H9 (cell line): ENCODE measurements at regions not wholly inside any gene's neighbourhood (a gene's known extent, or its start where the extent isn't known, plus 50 kb on each side); places are given as distances from the start of the nearest gene placed in this dataset.

Source experiments
- DNase-seq: peaks from one replicate; pipeline ENCODE4 v3.0.0-alpha.2; 2017
- H2AFZ ChIP-seq: one replicate; pipeline ENCODE4 v1.6.1; 2013; ENCODE audit warnings: mild to moderate bottlenecking, low read length, control low read depth, moderate library complexity
- H2AK5ac ChIP-seq: 2 replicates; pipeline ENCODE4 v1.6.1; 2013; ENCODE audit warnings: low read length, control low read depth, mixed read lengths; ENCODE audit not compliant: insufficient read length
- H2BK120ac ChIP-seq: one replicate; pipeline ENCODE4 v1.6.1; 2013; ENCODE audit warnings: low read depth, mild to moderate bottlenecking, low read length, control low read depth, inconsistent platforms; ENCODE audit not compliant: poor library complexity, severe bottlenecking
- H2BK12ac ChIP-seq: 2 replicates; pipeline ENCODE4 v1.6.1; 2013; ENCODE audit warnings: low read length, control low read depth, mixed read lengths, low read depth; ENCODE audit not compliant: insufficient read length
- H2BK15ac ChIP-seq: 2 replicates; pipeline ENCODE4 v1.6.1; 2013; ENCODE audit warnings: low read depth, low read length, control low read depth
- H2BK20ac ChIP-seq: one replicate; pipeline ENCODE4 v1.6.1; 2013; ENCODE audit warnings: low read depth, mild to moderate bottlenecking, low read length, control low read depth, inconsistent platforms; ENCODE audit not compliant: poor library complexity, severe bottlenecking
- H2BK5ac ChIP-seq: 2 replicates; pipeline ENCODE4 v1.6.1; 2013; ENCODE audit warnings: low read length, control low read depth, mixed read lengths; ENCODE audit not compliant: insufficient read length
- H3K14ac ChIP-seq: 2 replicates; pipeline ENCODE4 v1.6.1; 2013; ENCODE audit warnings: low read length, control low read depth; ENCODE audit not compliant: insufficient read depth
- H3K18ac ChIP-seq: 2 replicates; pipeline ENCODE4 v1.6.1; 2013; ENCODE audit warnings: low read depth, mild to moderate bottlenecking, mixed read lengths, low read length, control low read depth; ENCODE audit not compliant: insufficient read length
- H3K23ac ChIP-seq: 2 replicates; pipeline ENCODE4 v1.6.1; 2013; ENCODE audit warnings: low read length, control low read depth, mixed read lengths, low read depth; ENCODE audit not compliant: insufficient read length
- H3K23me2 ChIP-seq: 2 replicates; pipeline ENCODE4 v1.6.1; 2013; ENCODE audit warnings: low read depth, mild to moderate bottlenecking, mixed read lengths, low read length, control low read depth; ENCODE audit not compliant: insufficient read length, poor library complexity, severe bottlenecking
- H3K27ac ChIP-seq: 2 replicates; pipeline ENCODE4 v1.5.1; 2013; ENCODE audit warnings: low read length, control low read depth, mixed read lengths, low read depth; ENCODE audit not compliant: insufficient read length
- H3K27me3 ChIP-seq: 2 replicates; pipeline ENCODE4 v1.6.1; 2013; ENCODE audit warnings: low read length, control low read depth, inconsistent platforms; ENCODE audit not compliant: insufficient read depth
- H3K4ac ChIP-seq: 2 replicates; pipeline ENCODE4 v1.6.1; 2013; ENCODE audit warnings: low read depth, mild to moderate bottlenecking, control low read depth, inconsistent platforms, low read length, moderate library complexity
- H3K4me1 ChIP-seq: 2 replicates; pipeline ENCODE4 v1.6.1; 2013; ENCODE audit warnings: low read length, control low read depth, inconsistent platforms; ENCODE audit not compliant: insufficient read depth
- H3K4me2 ChIP-seq: 2 replicates; pipeline ENCODE4 v1.6.1; 2013; ENCODE audit warnings: low read length, control low read depth, mixed read lengths; ENCODE audit not compliant: insufficient read length, insufficient read depth
- H3K56ac ChIP-seq: 2 replicates; pipeline ENCODE4 v1.6.1; 2013; ENCODE audit warnings: low read depth, mild to moderate bottlenecking, mixed read lengths, low read length, control low read depth; ENCODE audit not compliant: insufficient read length
- H3K79me1 ChIP-seq: 2 replicates; pipeline ENCODE4 v1.6.1; 2013; ENCODE audit warnings: low read depth, mild to moderate bottlenecking, moderate library complexity, low read length, control low read depth, inconsistent platforms; ENCODE audit not compliant: insufficient read depth, poor library complexity, severe bottlenecking
- H3K79me2 ChIP-seq: 2 replicates; pipeline ENCODE4 v1.6.1; 2013; ENCODE audit warnings: low read length, control low read depth, inconsistent platforms; ENCODE audit not compliant: insufficient read depth
- H3K9ac ChIP-seq: 2 replicates; pipeline ENCODE4 v1.6.1; 2013; ENCODE audit warnings: low read length, control low read depth, mixed read lengths; ENCODE audit not compliant: insufficient read length; ENCODE audit errors: extremely low read depth
- H3K9me3 ChIP-seq: one replicate; pipeline ENCODE4 v1.6.1; 2013; ENCODE audit warnings: low read depth, low read length, inconsistent platforms; ENCODE audit not compliant: control insufficient read depth
- H3T11ph ChIP-seq: one replicate; pipeline ENCODE4 v1.6.1; 2013; ENCODE audit warnings: mild to moderate bottlenecking, low read length, control low read depth, inconsistent platforms
- H4K20me1 ChIP-seq: one replicate; pipeline ENCODE4 v1.6.1; 2013; ENCODE audit not compliant: control insufficient read depth, insufficient read length, insufficient read depth
- H4K5ac ChIP-seq: 2 replicates; pipeline ENCODE4 v1.6.1; 2013; ENCODE audit warnings: low read depth, mild to moderate bottlenecking, mixed read lengths, low read length, control low read depth; ENCODE audit not compliant: insufficient read length
- H4K8ac ChIP-seq: replicated peaks from 2 replicates; pipeline ENCODE4 v1.6.1; 2013; ENCODE audit warnings: low read length, control low read depth, mixed read lengths, low read depth; ENCODE audit not compliant: insufficient read length
- H4K91ac ChIP-seq: 2 replicates; pipeline ENCODE4 v1.6.1; 2013; ENCODE audit warnings: low read depth, mild to moderate bottlenecking, moderate library complexity, mixed read lengths, low read length, control low read depth; ENCODE audit not compliant: insufficient read length
- H3K27ac Mint-ChIP-seq, 3 experiments: 2 replicates in 2 of 3; 3 replicates in 1 of 3; pipeline ENCODE4 v1.8.0; 2020 to 2021; ENCODE audit warnings: mixed read lengths in 3 of 3, mild to moderate bottlenecking in 1 of 3, moderate library complexity in 1 of 3
- H3K27me3 Mint-ChIP-seq: 2 replicates; pipeline ENCODE4 v1.8.0; 2021; ENCODE audit warnings: low read depth, mild to moderate bottlenecking, moderate library complexity, mixed read lengths
- H3K36me3 Mint-ChIP-seq, 3 experiments: 2 replicates in 2 of 3; 3 replicates in 1 of 3; pipeline ENCODE4 v1.8.0; 2020 to 2021; ENCODE audit warnings: low read depth in 3 of 3, mixed read lengths in 3 of 3; ENCODE audit not compliant: insufficient read depth in 1 of 3
- H3K4me1 Mint-ChIP-seq, 2 experiments: 2 replicates each; pipeline ENCODE4 v1.8.0; 2020; ENCODE audit warnings: mixed read lengths in 2 of 2
- H3K4me3 Mint-ChIP-seq, 2 experiments: 2 replicates in 1 of 2; 3 replicates in 1 of 2; pipeline ENCODE4 v1.8.0; 2020 to 2021; ENCODE audit warnings: mild to moderate bottlenecking in 2 of 2, mixed read lengths in 2 of 2, moderate library complexity in 1 of 2
- H3K9me3 Mint-ChIP-seq, 2 experiments: 2 replicates in 1 of 2; 3 replicates in 1 of 2; pipeline ENCODE4 v1.8.0; 2020; ENCODE audit warnings: mild to moderate bottlenecking in 2 of 2, mixed read lengths in 2 of 2, moderate library complexity in 1 of 2
- WGBS: extraction: QIAGEN DNeasy Blood & Tissue Kit; methylation state at CpG from one replicate; pipeline ENCODE4 v1.1.7; 2013; ENCODE audit warnings: missing lambda C conversion rate, low lambda C conversion rate, mixed read lengths; ENCODE audit not compliant: insufficient read length; ENCODE audit errors: extremely low coverage; 5-methylcytosine and 5-hydroxymethylcytosine counted together
- TF ChIP-seq, protein P1 (sequence below): fragments of 200-600 bp; sonication (generic); conservative IDR thresholded peaks from 3 replicates; pipeline ENCODE4 v1.8.0; 2021; ENCODE audit warnings: antibody characterized with exemption, mild to moderate bottlenecking

DNA sequence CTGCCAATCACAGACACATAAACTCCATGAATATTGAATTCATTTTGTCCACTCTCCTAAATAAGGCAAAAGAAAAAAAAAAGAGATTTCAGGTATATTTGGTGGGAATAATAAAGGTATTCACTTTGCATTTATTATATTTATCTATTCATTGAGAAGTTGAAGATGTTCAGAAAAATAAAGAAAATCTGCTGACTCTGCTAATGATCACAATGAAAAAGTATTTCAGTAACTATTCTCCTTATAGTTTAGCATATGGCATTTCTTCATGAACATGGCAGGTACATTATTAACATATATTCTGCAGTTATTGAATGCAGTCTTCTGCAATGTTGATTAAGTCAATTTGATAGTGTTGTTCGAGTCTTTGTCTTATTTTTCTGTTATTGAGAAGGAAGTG is 202.5 kb upstream of the ANKRD50 start:
- DNase-seq: no peak
- Histone ChIP-seq H2BK12ac (no peak overlapping the region), H4K91ac (no peak overlapping the region), H3K27me3 (no peaks in the 10 kb centered on the region), H2BK15ac (no peak overlapping the region), H2AFZ (no peak overlapping the region), H2AK5ac (no peak overlapping the region), H2BK20ac (no peak overlapping the region), H3K79me2 (no peaks in the 10 kb centered on the region), H3K4me1 (no peaks in the 10 kb centered on the region), H3K4ac (no peak overlapping the region), H2BK120ac (no peak overlapping the region), H3K4me2 (no peak overlapping the region), H4K8ac (no peak overlapping the region), H4K5ac (no peak overlapping the region), H3K9ac (no peak overlapping the region), H3K79me1 (no peaks in the 10 kb centered on the region), H3K23me2 (no peaks in the 10 kb centered on the region), H3K27ac (no peak overlapping the region), H3K9me3 (no peaks in the 10 kb centered on the region), H4K20me1 (no peaks in the 10 kb centered on the region), H3K18ac (no peak overlapping the region), H3K23ac (no peak overlapping the region), H3T11ph (no peak overlapping the region), H3K56ac (no peak overlapping the region), H3K14ac (no peak overlapping the region), H2BK5ac (no peak overlapping the region)
- Mint-ChIP-seq H3K27me3 (no peaks in the 10 kb centered on the region; the same call in 1 of the 2 replicates), H3K4me3 (no peak overlapping the region), H3K9me3 (peaks cover 20 to 21% of the 10 kb centered on the region in 2 experiments), H3K36me3 (peaks cover 6 to 30% (median 22%) of the 10 kb centered on the region in 3 experiments), H3K27ac (no peak overlapping the region), H3K4me1 (no peaks in the 10 kb centered on the region)
- no CpG with 5 or more reads among the region's 1 CpG for WGBS
- TF ChIP-seq, protein P1, sequence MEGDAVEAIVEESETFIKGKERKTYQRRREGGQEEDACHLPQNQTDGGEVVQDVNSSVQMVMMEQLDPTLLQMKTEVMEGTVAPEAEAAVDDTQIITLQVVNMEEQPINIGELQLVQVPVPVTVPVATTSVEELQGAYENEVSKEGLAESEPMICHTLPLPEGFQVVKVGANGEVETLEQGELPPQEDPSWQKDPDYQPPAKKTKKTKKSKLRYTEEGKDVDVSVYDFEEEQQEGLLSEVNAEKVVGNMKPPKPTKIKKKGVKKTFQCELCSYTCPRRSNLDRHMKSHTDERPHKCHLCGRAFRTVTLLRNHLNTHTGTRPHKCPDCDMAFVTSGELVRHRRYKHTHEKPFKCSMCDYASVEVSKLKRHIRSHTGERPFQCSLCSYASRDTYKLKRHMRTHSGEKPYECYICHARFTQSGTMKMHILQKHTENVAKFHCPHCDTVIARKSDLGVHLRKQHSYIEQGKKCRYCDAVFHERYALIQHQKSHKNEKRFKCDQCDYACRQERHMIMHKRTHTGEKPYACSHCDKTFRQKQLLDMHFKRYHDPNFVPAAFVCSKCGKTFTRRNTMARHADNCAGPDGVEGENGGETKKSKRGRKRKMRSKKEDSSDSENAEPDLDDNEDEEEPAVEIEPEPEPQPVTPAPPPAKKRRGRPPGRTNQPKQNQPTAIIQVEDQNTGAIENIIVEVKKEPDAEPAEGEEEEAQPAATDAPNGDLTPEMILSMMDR: no peak
